HUES48 (cell line): ENCODE measurements at regions not wholly inside any gene's neighbourhood (a gene's known extent, or its start where the extent isn't known, plus 50 kb on each side); places are given as distances from the start of the nearest gene placed in this dataset.
"Not testable (repeated sequence)": the region's sequence is repeated elsewhere in the genome, so short reads cannot be mapped to it uniquely, and the experiment has no call there.

Experiments
- H3K27ac ChIP-seq: one replicate; pipeline ENCODE4 v1.7.0; 2013; ENCODE audit warnings: low read depth, low read length, inconsistent platforms
- H3K27me3 ChIP-seq: 2 replicates; pipeline ENCODE4 v1.6.1; 2013; ENCODE audit warnings: mild to moderate bottlenecking, low read length; ENCODE audit not compliant: control insufficient read depth, insufficient read depth
- H3K36me3 ChIP-seq: 2 replicates; pipeline ENCODE4 v1.6.1; 2013; ENCODE audit warnings: low read length; ENCODE audit not compliant: control insufficient read depth, insufficient read depth
- H3K4me1 ChIP-seq: 2 replicates; pipeline ENCODE4 v1.6.1; 2013; ENCODE audit warnings: mild to moderate bottlenecking, low read length; ENCODE audit not compliant: control insufficient read depth, insufficient read depth
- H3K4me3 ChIP-seq: 2 replicates; pipeline ENCODE4 v1.5.1; 2013; ENCODE audit warnings: mild to moderate bottlenecking, low read depth, low read length
- H3K9ac ChIP-seq: 2 replicates; pipeline ENCODE4 v1.6.1; 2013; ENCODE audit warnings: mild to moderate bottlenecking, low read depth, low read length, moderate library complexity
- H3K9me3 ChIP-seq: 2 replicates; pipeline ENCODE4 v1.6.1; 2013; ENCODE audit warnings: low read length; ENCODE audit not compliant: control insufficient read depth, insufficient read depth

- H3K36me3 ChIP-seq: no peaks in the 10 kb centered on the region
- H3K9me3 ChIP-seq: no peaks in the 10 kb centered on the region
- no peak overlapping the region for H3K4me3 ChIP-seq
- H3K27ac ChIP-seq: no peak overlapping the region
- no peaks in the 10 kb centered on the region for H3K27me3 ChIP-seq
- peaks cover 8% of the 10 kb centered on the region for H3K4me1 ChIP-seq
- H3K9ac ChIP-seq: no peak overlapping the region
Observed at GRCh38 chr15:60162968-60163355, 158.9 kb downstream of the FOXB1 start.

GRCh38 chr15:60165111-60165510 is 161.0 kb downstream of the FOXB1 start:
- Histone ChIP-seq H3K9me3 (no peaks in the 10 kb centered on the region), H3K4me3 (no peak overlapping the region), H3K36me3 (no peaks in the 10 kb centered on the region), H3K27me3 (no peaks in the 10 kb centered on the region), H3K4me1 (peaks cover 12% of the 10 kb centered on the region), H3K27ac (no peak overlapping the region), H3K9ac (no peak overlapping the region)

- Histone ChIP-seq H3K9me3 (no peaks in the 10 kb centered on the region), H3K27ac (no peak overlapping the region), H3K9ac (no peak overlapping the region), H3K36me3 (no peaks in the 10 kb centered on the region), H3K4me3 (no peak overlapping the region), H3K27me3 (no peaks in the 10 kb centered on the region), H3K4me1 (peaks cover 10% of the 10 kb centered on the region)
Observed at GRCh38 chr15:60172143-60172542, 168.0 kb downstream of the FOXB1 start.

GRCh38 chr15:60179786-60180391 is 175.8 kb downstream of the FOXB1 start:
- Histone ChIP-seq H3K27me3 (no peaks in the 10 kb centered on the region), H3K4me3 (no peak overlapping the region), H3K9ac (no peak overlapping the region), H3K9me3 (no peaks in the 10 kb centered on the region), H3K4me1 (no peaks in the 10 kb centered on the region), H3K27ac (no peak overlapping the region), H3K36me3 (no peaks in the 10 kb centered on the region)

- not testable (repeated sequence) for H3K27me3 ChIP-seq, H3K36me3 ChIP-seq, H3K27ac ChIP-seq, H3K4me1 ChIP-seq, H3K9me3 ChIP-seq, H3K4me3 ChIP-seq, H3K9ac ChIP-seq
Observed at GRCh38 chr15:60181957-60182356, 177.8 kb downstream of the FOXB1 start.

- Histone ChIP-seq H3K27me3 (no peaks in the 10 kb centered on the region), H3K9ac (no peak overlapping the region), H3K36me3 (no peaks in the 10 kb centered on the region), H3K9me3 (no peaks in the 10 kb centered on the region), H3K4me1 (no peaks in the 10 kb centered on the region), H3K27ac (no peak overlapping the region), H3K4me3 (no peak overlapping the region)
Observed at GRCh38 chr15:60183366-60183765, 179.3 kb downstream of the FOXB1 start.

- H3K4me3 ChIP-seq: no peak overlapping the region
- H3K9me3 ChIP-seq: no peaks in the 10 kb centered on the region
- H3K36me3 ChIP-seq: no peaks in the 10 kb centered on the region
- H3K4me1 ChIP-seq: no peaks in the 10 kb centered on the region
- H3K27me3 ChIP-seq: no peaks in the 10 kb centered on the region
- no peak overlapping the region for H3K27ac ChIP-seq
- no peak overlapping the region for H3K9ac ChIP-seq
Observed at GRCh38 chr15:60184579-60184978, 180.5 kb downstream of the FOXB1 start.

GRCh38 chr15:60191016-60191415 is 186.9 kb downstream of the FOXB1 start:
- Histone ChIP-seq H3K9me3 (no peaks in the 10 kb centered on the region), H3K27ac (no peak overlapping the region), H3K4me3 (no peak overlapping the region), H3K36me3 (no peaks in the 10 kb centered on the region), H3K4me1 (no peaks in the 10 kb centered on the region), H3K27me3 (no peaks in the 10 kb centered on the region), H3K9ac (no peak overlapping the region)

- Histone ChIP-seq H3K36me3 (no peaks in the 10 kb centered on the region), H3K27ac (no peak overlapping the region), H3K4me1 (no peaks in the 10 kb centered on the region), H3K9me3 (no peaks in the 10 kb centered on the region), H3K4me3 (no peak overlapping the region), H3K9ac (no peak overlapping the region), H3K27me3 (no peaks in the 10 kb centered on the region)
Observed at GRCh38 chr15:60191821-60192220, 187.7 kb downstream of the FOXB1 start.

GRCh38 chr15:60195611-60196010 is 191.5 kb downstream of the FOXB1 start:
- no peaks in the 10 kb centered on the region for H3K36me3 ChIP-seq
- H3K9me3 ChIP-seq: no peaks in the 10 kb centered on the region
- H3K9ac ChIP-seq: no peak overlapping the region
- H3K4me3 ChIP-seq: no peak overlapping the region
- no peaks in the 10 kb centered on the region for H3K4me1 ChIP-seq
- H3K27me3 ChIP-seq: no peaks in the 10 kb centered on the region
- no peak overlapping the region for H3K27ac ChIP-seq

GRCh38 chr15:60204131-60204885 is 193.5 kb downstream of the ANXA2 start:
- Histone ChIP-seq H3K27ac (no peak overlapping the region), H3K27me3 (no peaks in the 10 kb centered on the region), H3K9me3 (no peaks in the 10 kb centered on the region), H3K36me3 (no peaks in the 10 kb centered on the region), H3K9ac (no peak overlapping the region), H3K4me3 (no peak overlapping the region), H3K4me1 (peaks cover 16% of the 10 kb centered on the region)
